Nephron progenitor cell (in vitro differentiated cells): ENCODE measurements at regions not wholly inside any gene's neighbourhood (a gene's known extent, or its start where the extent isn't known, plus 50 kb on each side); places are given as distances from the start of the nearest gene placed in this dataset.
A peak's percentile ranks its signal among the peaks of the same experiment; 100 is the strongest.

Experiments used
- DNase-seq: peaks from one replicate; pipeline ENCODE4 v3.0.0; 2021
- H3K27ac Mint-ChIP-seq: 2 replicates; pipeline ENCODE4 v1.8.0; 2021; ENCODE audit warnings: mild to moderate bottlenecking, moderate library complexity, mixed read lengths
- H3K27me3 Mint-ChIP-seq: 2 replicates; pipeline ENCODE4 v1.8.0; 2021; ENCODE audit warnings: mild to moderate bottlenecking, low read depth, mixed read lengths; ENCODE audit not compliant: poor library complexity
- H3K36me3 Mint-ChIP-seq: 2 replicates; pipeline ENCODE4 v1.8.0; 2021; ENCODE audit warnings: low read depth, mixed read lengths
- H3K4me1 Mint-ChIP-seq: 2 replicates; pipeline ENCODE4 v1.8.0; 2021; ENCODE audit warnings: mixed read lengths
- H3K4me3 Mint-ChIP-seq: 2 replicates; pipeline ENCODE4 v1.8.0; 2021; ENCODE audit warnings: mild to moderate bottlenecking, moderate library complexity, mixed read lengths
- H3K9me3 Mint-ChIP-seq: 2 replicates; pipeline ENCODE4 v1.8.0; 2021; ENCODE audit warnings: mild to moderate bottlenecking, moderate library complexity, mixed read lengths
- TF ChIP-seq, protein P1 (sequence below): fragments of 200-600 bp; sonication (generic); IDR thresholded peaks from 2 replicates; pipeline ENCODE4 v1.5.0; 2021; ENCODE audit warnings: antibody characterized with exemption

DNA sequence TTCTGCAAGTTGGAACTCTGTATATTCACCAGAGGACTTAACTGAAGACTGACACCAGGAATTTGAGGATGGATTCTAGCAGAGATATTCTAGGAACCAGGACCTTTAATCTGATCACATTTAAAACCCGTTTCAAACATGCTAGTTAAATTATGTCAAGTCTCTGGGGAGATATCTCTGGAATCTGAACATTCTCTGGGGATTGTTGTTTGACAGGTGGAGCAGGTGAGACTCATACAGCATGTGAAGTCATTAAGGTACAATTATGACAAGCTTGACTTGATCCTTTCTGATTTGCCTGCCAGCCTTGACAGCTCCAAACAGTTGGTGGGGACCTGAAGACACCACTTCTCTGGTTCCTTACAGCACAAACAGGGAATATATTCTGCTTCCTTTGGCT lies 100.3 kb downstream of the FAT3 start:
- Mint-ChIP-seq H3K4me3 (no peak overlapping the region), H3K27me3 (no peaks in the 10 kb centered on the region), H3K9me3 (peaks cover 43% of the 10 kb centered on the region), H3K4me1 (peaks cover 29% of the 10 kb centered on the region), H3K27ac (no peak overlapping the region), H3K36me3 (peaks cover 52% of the 10 kb centered on the region)
- DNase-seq = no peak
- TF ChIP-seq, protein P1, sequence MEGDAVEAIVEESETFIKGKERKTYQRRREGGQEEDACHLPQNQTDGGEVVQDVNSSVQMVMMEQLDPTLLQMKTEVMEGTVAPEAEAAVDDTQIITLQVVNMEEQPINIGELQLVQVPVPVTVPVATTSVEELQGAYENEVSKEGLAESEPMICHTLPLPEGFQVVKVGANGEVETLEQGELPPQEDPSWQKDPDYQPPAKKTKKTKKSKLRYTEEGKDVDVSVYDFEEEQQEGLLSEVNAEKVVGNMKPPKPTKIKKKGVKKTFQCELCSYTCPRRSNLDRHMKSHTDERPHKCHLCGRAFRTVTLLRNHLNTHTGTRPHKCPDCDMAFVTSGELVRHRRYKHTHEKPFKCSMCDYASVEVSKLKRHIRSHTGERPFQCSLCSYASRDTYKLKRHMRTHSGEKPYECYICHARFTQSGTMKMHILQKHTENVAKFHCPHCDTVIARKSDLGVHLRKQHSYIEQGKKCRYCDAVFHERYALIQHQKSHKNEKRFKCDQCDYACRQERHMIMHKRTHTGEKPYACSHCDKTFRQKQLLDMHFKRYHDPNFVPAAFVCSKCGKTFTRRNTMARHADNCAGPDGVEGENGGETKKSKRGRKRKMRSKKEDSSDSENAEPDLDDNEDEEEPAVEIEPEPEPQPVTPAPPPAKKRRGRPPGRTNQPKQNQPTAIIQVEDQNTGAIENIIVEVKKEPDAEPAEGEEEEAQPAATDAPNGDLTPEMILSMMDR = no peak

- Mint-ChIP-seq H3K36me3 (peaks cover 52% of the 10 kb centered on the region), H3K9me3 (peaks cover 42% of the 10 kb centered on the region), H3K4me3 (no peak overlapping the region), H3K27me3 (no peaks in the 10 kb centered on the region), H3K27ac (no peak overlapping the region), H3K4me1 (peaks cover 34% of the 10 kb centered on the region)
- TF ChIP-seq, protein P1 = no peak
- no peak for DNase-seq
Observed at GRCh38 chr11:92325416-92325815, 100.8 kb downstream of the FAT3 start.

GRCh38 chr11:92329137-92329536 lies 104.5 kb downstream of the FAT3 start:
- no peak for DNase-seq
- H3K4me1 Mint-ChIP-seq = peaks cover 70% of the 10 kb centered on the region
- TF ChIP-seq, protein P1 = no peak
- peaks cover 15% of the 10 kb centered on the region for H3K9me3 Mint-ChIP-seq
- H3K27me3 Mint-ChIP-seq = no peaks in the 10 kb centered on the region
- H3K4me3 Mint-ChIP-seq = no peak overlapping the region
- H3K27ac Mint-ChIP-seq = peak overlapping the region; percentile 57
- H3K36me3 Mint-ChIP-seq = peaks cover 23% of the 10 kb centered on the region

DNA sequence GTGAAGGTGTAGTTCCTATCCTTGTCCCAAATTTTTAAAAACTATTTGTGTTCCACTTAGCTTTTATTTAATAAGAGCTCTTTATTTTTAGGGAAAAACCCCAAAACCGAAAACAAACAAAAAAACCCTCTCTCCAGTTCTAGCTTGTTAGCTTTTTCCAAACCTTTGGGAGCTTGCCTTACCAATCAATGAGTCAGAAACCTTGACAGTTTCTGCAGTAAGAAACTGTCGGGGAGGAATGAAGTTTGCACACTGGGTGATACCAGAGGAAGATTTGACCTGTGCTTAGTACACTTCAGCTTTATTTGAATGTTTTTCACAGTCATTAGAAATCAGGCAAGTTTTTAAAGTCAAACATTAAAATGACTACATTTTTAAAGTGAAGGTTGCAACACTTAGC lies 105.0 kb downstream of the FAT3 start:
- H3K27me3 Mint-ChIP-seq = no peaks in the 10 kb centered on the region
- H3K4me1 Mint-ChIP-seq = peaks cover 70% of the 10 kb centered on the region
- H3K4me3 Mint-ChIP-seq = no peak overlapping the region
- peaks cover 10% of the 10 kb centered on the region for H3K9me3 Mint-ChIP-seq
- H3K36me3 Mint-ChIP-seq = peaks cover 21% of the 10 kb centered on the region
- TF ChIP-seq, protein P1 = no peak
- DNase-seq = no peak
- H3K27ac Mint-ChIP-seq = peak overlapping the region; percentile 87

DNA sequence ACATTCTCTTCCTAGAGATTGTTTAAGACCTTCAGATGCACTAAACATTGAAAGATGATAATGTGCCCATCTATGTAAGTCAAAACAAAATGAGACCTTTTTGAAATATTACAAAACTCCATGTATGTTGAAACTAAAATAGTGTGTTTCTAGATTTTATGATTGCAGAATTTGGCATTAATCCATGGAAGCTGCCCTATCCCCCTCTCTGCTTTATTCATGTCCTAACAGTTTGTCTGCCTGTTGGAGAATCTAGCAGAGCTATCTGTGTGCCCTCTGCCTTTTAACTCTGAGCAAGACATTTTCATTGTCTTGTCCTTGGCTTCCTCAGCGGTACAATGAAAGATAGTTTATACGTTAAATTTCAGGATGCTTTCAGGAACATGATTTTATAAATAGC lies 105.5 kb downstream of the FAT3 start:
- Mint-ChIP-seq H3K27me3 (no peaks in the 10 kb centered on the region), H3K4me1 (peaks cover 70% of the 10 kb centered on the region), H3K27ac (peak overlapping the region; percentile 96), H3K36me3 (peaks cover 17% of the 10 kb centered on the region), H3K9me3 (peaks cover 6% of the 10 kb centered on the region), H3K4me3 (peak overlapping the region; percentile 53)
- TF ChIP-seq, protein P1 = no peak
- DNase-seq = no peak

- Mint-ChIP-seq H3K4me1 (peaks cover 60% of the 10 kb centered on the region), H3K27me3 (no peaks in the 10 kb centered on the region), H3K36me3 (peaks cover 28% of the 10 kb centered on the region), H3K9me3 (no peaks in the 10 kb centered on the region), H3K27ac (peak overlapping the region; percentile 65), H3K4me3 (no peak overlapping the region)
- DNase-seq = no peak
- TF ChIP-seq, protein P1 = no peak
Observed at GRCh38 chr11:92332986-92333385, 108.4 kb downstream of the FAT3 start.
